ENCODE measurements at regions not wholly inside any gene's neighbourhood (a gene's known extent, or its start where the extent isn't known, plus 50 kb on each side); places are given as distances from the start of the nearest gene placed in this dataset.

DNA sequence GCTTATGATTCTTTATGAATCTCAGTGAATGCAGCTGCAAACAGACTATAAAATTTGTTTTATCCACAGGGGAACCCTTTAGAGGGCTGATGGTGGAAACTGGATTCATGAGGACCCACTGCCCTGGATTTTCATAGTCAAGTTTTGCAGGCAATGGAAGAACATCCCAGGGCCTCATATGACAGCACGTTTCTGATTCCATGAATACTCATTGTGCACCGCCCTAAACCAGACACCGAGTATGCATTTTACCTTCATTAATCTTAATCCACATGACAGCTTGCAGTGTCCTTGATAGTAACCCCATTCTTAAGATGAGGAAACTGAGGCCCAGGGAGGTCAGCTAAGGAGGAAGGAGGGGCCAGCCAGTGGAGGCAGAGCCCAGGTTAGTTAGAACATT is 270.4 kb downstream of the PREX1 start:
- H3K27me3 Mint-ChIP-seq (ENCODE audit: unreplicated experiment), result peaks cover 20% of the 10 kb centered on the region
- intact Hi-C loops (cut with micrococcal nuclease; ENCODE audit: unreplicated experiment), result no loop called here
- no TSS peak for BruUV-seq (replicated peaks)
- CTCF ChIA-PET, result interaction anchor here (1.4 kb wide), 1 partner anchor 63 kb away, joined by 4 read pairs; no protein-coding TSS in a partner anchor
- TF ChIP-seq, protein P1, sequence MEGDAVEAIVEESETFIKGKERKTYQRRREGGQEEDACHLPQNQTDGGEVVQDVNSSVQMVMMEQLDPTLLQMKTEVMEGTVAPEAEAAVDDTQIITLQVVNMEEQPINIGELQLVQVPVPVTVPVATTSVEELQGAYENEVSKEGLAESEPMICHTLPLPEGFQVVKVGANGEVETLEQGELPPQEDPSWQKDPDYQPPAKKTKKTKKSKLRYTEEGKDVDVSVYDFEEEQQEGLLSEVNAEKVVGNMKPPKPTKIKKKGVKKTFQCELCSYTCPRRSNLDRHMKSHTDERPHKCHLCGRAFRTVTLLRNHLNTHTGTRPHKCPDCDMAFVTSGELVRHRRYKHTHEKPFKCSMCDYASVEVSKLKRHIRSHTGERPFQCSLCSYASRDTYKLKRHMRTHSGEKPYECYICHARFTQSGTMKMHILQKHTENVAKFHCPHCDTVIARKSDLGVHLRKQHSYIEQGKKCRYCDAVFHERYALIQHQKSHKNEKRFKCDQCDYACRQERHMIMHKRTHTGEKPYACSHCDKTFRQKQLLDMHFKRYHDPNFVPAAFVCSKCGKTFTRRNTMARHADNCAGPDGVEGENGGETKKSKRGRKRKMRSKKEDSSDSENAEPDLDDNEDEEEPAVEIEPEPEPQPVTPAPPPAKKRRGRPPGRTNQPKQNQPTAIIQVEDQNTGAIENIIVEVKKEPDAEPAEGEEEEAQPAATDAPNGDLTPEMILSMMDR (IDR thresholded peaks at IDR 0.05; ENCODE audit: unreplicated experiment), result no peak
- no peaks in the 10 kb centered on the region for H3K36me3 Mint-ChIP-seq (ENCODE audit: insufficient read depth, unreplicated experiment)
- H3K4me3 Mint-ChIP-seq (ENCODE audit: low read depth, unreplicated experiment), result no peak overlapping the region
- H3K9me3 Mint-ChIP-seq (ENCODE audit: low read depth, unreplicated experiment), result no peaks in the 10 kb centered on the region
- DNase-seq, result no peak
- H3K4me1 Mint-ChIP-seq (ENCODE audit: low read depth, unreplicated experiment), result no peaks in the 10 kb centered on the region
- no peak overlapping the region for H3K27ac Mint-ChIP-seq (ENCODE audit: unreplicated experiment)

DNA sequence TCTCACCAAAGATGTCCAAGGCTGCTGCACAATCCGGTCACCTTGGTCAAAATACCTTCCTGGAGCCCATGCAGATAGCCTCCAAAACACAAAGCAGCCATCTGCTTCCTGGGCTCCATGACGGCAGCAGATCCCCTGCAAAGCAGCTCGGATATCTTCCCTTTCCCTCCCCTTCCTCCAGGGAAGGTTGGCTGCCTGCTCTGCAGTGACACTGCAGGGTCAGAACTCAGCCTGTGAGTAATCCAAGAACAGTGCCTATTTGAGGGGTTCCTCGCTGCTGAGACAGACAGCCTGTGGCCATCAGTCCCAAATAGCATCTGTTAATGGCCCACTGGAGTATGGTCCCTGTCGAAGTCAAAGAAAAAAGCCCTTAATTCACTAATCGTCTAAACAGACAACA is 270.8 kb downstream of the PREX1 start:
- Mint-ChIP-seq H3K36me3 (ENCODE audit: insufficient read depth, unreplicated experiment) (no peaks in the 10 kb centered on the region), H3K4me1 (ENCODE audit: low read depth, unreplicated experiment) (no peaks in the 10 kb centered on the region), H3K27ac (ENCODE audit: unreplicated experiment) (no peak overlapping the region), H3K27me3 (ENCODE audit: unreplicated experiment) (peaks cover 20% of the 10 kb centered on the region), H3K9me3 (ENCODE audit: low read depth, unreplicated experiment) (no peaks in the 10 kb centered on the region), H3K4me3 (ENCODE audit: low read depth, unreplicated experiment) (no peak overlapping the region)
- TF ChIP-seq, protein P1 (IDR thresholded peaks at IDR 0.05; ENCODE audit: unreplicated experiment), result no peak
- CTCF ChIA-PET, result interaction anchor here (1.4 kb wide), 1 partner anchor 64 kb away, joined by 4 read pairs; no protein-coding TSS in a partner anchor
- BruUV-seq (replicated peaks), result no TSS peak
- no peak for DNase-seq
- intact Hi-C loops (cut with micrococcal nuclease; ENCODE audit: unreplicated experiment), result no loop called here

DNA sequence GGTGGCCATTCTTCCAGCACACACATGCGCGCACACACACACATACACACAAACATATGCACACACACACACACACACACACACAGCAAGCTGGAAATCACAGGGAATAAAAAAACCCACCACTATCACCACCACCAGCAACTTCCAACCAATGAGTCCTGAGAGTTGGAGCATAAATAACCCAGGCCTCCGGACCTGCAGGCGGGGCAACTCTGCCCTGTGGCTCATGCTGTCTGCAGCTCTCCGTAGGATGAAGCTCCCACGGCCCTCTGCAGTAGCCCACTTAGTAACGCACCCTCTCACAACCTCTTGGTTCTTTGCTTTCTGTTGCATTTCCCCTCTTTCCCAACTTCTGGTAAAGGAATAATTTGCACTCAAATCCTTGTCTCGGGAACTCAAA is 275.2 kb downstream of the PREX1 start:
- TF ChIP-seq, protein P1 (IDR thresholded peaks at IDR 0.05; ENCODE audit: unreplicated experiment), result no peak
- H3K36me3 Mint-ChIP-seq (ENCODE audit: insufficient read depth, unreplicated experiment), result no peaks in the 10 kb centered on the region
- CTCF ChIA-PET, result no interaction called here
- BruUV-seq (replicated peaks), result no TSS peak
- intact Hi-C loops (cut with micrococcal nuclease; ENCODE audit: unreplicated experiment), result no loop called here
- peaks cover 28% of the 10 kb centered on the region for H3K27me3 Mint-ChIP-seq (ENCODE audit: unreplicated experiment)
- no peaks in the 10 kb centered on the region for H3K9me3 Mint-ChIP-seq (ENCODE audit: low read depth, unreplicated experiment)
- DNase-seq, result no peak
- no peak overlapping the region for H3K4me3 Mint-ChIP-seq (ENCODE audit: low read depth, unreplicated experiment)
- no peaks in the 10 kb centered on the region for H3K4me1 Mint-ChIP-seq (ENCODE audit: low read depth, unreplicated experiment)
- H3K27ac Mint-ChIP-seq (ENCODE audit: unreplicated experiment), result no peak overlapping the region

DNA sequence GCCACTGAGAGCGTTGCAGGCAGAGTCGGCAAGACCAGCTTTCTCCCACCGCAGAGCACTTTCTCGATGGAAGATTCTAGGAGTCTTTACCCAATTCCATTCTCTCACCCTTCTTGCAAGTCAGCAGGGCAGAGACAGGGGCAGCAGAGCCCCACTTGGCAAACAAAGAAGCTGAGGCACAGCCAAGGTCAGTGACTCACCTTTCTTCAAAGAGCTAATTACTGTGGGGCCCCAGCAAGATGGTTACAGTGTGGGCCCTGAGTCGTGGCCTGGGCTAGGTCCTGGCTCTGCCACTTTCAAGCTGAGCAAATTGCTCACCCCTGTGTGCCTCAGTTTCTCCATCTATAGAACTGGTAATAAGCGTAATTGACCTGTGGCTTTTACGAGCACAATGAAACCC is 277.0 kb downstream of the PREX1 start:
- H3K4me3 Mint-ChIP-seq (ENCODE audit: low read depth, unreplicated experiment), result no peak overlapping the region
- H3K9me3 Mint-ChIP-seq (ENCODE audit: low read depth, unreplicated experiment), result no peaks in the 10 kb centered on the region
- CTCF ChIA-PET, result interaction anchor here (0.6 to 1.7 kb wide), 3 partner anchors 13 to 165 kb away, joined by 3 to 5 read pairs (median 4); no protein-coding TSS in a partner anchor
- TF ChIP-seq, protein P1 (IDR thresholded peaks at IDR 0.05; ENCODE audit: unreplicated experiment), result no peak
- H3K36me3 Mint-ChIP-seq (ENCODE audit: insufficient read depth, unreplicated experiment), result no peaks in the 10 kb centered on the region
- BruUV-seq (replicated peaks), result no TSS peak
- H3K27ac Mint-ChIP-seq (ENCODE audit: unreplicated experiment), result no peak overlapping the region
- no peaks in the 10 kb centered on the region for H3K4me1 Mint-ChIP-seq (ENCODE audit: low read depth, unreplicated experiment)
- DNase-seq, result no peak
- intact Hi-C loops (cut with micrococcal nuclease; ENCODE audit: unreplicated experiment), result no loop called here
- H3K27me3 Mint-ChIP-seq (ENCODE audit: unreplicated experiment), result peaks cover 30% of the 10 kb centered on the region
